Activated CD4-positive, CD25-positive, alpha-beta regulatory T cell (primary cell): ENCODE measurements at regions not wholly inside any gene's neighbourhood (a gene's known extent, or its start where the extent isn't known, plus 50 kb on each side); places are given as distances from the start of the nearest gene placed in this dataset.

Source experiments
- DNase-seq, 4 experiments: peaks; one replicate each; lab custom pipeline; 2025; lab: John Stamatoyannopoulos, UW

- no peak for DNase-seq
Observed at GRCh38 chr11:116182356-116182966, 590.3 kb downstream of the BUD13 start.

GRCh38 chr11:116180806-116181600, 591.8 kb downstream of the BUD13 start:
- no peak for DNase-seq

DNA sequence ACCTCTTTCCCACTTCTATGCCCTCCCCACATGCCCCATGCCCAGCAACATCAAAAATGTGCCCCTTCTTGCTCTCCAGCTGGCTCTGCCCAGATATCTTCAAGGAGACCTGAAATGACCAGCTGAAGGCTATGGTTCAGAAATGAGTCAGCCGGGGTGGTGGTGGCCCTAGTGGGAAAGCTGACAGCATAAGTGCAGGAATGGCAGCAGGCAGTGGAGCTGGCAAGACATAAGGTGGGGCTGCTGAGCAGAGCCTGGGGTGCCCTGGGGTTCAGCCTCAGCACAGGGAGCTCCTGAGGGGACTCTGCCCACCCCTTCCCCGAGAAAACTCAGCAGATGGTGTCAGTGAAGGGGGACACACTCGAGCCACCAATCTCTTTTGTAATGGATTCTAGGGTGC, 593.4 kb downstream of the BUD13 start:
- DNase-seq: no peak

- no peak for DNase-seq
Observed at GRCh38 chr11:116177521-116178210, 595.1 kb downstream of the BUD13 start.

DNA sequence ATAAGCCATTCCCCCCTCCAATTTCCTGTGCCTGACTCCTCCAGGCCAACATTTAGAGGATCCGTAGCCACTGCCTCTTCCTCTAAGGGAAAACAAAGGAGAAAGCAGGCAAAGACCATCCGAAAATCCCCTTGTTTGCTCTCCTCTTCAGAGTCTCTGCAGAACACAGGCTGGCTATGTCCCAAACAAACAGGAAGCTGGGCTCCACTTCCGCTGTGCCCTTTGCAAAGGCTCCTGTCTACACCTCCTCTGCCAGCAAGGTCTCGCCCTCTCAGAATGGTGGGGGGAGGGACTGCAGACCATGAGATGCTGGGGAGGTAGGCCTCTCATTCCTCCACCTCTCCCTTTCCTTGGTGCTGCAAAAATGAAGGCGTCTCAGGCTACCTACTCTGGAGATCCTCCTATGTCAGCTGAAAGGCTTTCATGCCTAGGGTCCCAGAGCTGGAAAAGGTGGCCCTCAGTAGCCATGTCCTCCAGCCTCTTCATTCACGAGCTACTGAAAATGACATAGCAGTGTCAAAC, 596.2 kb downstream of the BUD13 start:
- DNase-seq: no peak

DNA sequence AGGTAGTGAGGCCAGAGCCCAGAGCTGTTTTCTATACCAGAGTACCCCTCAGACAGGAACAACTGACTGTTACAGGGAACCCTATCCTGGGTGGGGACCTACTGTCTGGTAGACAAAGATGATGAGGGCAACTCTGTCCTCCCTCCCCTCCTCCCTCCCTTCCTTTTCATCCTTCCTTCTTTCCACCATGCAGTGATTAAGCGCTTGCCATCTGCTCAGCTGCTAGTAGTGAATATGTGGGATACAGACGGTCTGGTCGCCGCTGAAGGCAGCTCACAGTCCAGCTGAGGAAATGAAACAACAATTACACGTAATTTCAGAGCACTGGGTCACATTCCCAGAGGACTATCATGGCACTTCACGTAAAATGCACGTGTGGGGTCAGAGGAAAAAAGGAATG, 597.1 kb downstream of the BUD13 start:
- DNase-seq: no peak

DNA sequence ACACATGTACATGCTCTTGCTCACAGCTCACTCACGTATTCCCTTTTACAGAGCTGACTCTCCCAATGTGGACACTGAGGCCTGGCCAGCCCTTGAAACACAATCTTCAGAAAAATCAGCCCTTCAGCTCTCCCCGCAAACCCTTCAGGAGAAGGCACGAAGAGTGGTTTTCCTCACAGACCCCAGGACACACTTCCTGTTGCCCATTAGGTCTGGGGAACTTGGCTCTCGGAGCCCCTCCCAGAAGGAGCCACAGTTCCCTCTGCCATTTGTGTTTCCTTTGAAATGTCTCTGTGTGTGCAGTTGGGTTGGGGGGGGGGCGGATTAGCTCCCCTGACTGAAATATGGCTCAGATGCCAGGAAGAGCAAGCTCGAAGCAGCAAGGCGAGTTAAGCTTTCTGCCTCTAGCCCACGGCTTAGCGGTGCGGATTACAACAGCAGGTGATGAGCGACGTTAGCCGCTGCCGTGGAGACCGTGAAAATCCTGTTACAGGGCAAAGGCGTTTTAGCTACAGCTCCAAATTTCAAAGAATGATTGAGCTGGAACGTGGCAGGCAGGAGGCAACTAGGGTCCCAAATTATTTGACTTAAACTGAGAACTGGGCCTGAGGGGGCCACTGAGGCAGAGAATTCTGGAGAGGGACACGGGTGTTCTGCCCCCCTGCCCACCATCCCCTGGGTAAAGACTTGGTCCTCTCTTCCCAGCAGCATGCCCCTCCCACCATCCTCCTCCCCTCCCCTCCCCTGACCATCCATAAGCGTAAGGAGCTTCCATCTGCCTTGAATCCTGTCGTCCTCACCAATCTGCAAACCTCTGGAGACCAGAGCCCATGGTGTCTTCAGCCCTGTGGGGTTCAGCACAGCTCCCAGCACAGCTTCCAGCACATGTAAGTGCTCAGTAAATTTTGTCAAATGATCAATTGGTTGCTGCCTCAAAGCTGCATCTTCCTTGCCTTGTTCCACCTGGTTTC, 598.6 kb downstream of the BUD13 start:
- DNase-seq: no peak

GRCh38 chr11:116173506-116173905, 599.3 kb downstream of the BUD13 start:
- no peak for DNase-seq

DNA sequence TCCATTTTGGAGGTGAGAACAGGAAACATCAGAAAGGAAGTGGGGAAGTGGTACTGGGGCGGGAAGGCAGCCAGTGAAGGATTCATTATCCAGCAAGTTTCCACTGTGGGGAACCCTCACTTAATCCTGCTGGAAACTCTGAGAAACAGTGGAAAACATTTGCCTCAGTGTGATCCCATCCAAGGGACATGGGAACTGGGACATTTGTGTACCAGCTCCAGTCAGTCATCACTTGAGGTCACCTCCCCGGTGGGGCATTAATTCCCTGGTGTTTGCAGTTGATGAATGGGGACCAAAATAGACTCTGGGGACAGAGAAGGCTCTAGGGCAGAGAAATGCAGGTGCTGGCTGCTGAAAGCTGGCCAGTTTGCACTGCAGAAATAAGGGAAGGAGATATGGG, 599.9 kb downstream of the BUD13 start:
- DNase-seq: no peak

GRCh38 chr11:116172156-116172555, 600.6 kb downstream of the BUD13 start:
- no peak for DNase-seq

DNA sequence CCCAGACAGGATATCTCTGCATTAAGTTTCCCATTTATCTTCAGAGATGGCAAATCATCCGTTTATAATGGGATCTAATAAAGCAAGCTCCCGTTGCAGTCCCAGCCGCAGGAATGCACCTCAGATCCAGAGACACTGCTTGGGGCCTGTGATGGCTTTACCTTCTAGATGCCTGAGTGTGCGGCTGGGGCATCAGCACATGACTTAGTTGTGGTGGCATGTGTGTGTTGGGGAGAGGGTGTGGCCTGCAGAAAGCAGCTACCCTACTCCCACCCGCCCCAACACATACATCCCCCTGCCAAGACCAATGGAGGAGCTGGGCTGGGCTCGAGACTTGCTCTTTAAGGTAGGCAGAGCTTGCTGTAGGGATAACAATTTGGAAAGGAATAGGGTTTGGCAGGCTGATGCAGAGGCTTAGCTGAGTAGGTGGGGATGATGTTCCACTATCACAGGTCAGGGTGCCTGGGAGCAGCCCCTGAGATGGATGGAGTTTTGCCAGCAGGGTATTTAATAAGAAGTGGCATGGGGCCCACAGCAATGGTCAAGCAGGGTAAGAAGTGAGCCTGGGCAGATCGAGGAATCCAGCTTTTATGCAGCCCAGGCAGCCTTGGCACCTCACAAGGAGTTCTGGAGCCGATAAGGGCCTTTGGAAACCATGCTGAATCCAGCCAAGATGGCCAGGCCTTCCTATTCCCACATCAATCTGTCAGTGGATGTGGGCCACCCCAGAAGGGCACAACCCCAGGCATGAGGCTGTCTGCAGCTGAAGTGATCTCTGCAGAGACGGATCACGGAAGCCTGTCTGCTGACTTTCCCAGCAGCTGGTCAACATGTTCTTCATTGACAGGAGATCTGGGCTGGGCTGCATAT, 601.3 kb downstream of the BUD13 start:
- no peak for DNase-seq

GRCh38 chr11:116170526-116171120, 602.2 kb downstream of the BUD13 start:
- no peak for DNase-seq

DNA sequence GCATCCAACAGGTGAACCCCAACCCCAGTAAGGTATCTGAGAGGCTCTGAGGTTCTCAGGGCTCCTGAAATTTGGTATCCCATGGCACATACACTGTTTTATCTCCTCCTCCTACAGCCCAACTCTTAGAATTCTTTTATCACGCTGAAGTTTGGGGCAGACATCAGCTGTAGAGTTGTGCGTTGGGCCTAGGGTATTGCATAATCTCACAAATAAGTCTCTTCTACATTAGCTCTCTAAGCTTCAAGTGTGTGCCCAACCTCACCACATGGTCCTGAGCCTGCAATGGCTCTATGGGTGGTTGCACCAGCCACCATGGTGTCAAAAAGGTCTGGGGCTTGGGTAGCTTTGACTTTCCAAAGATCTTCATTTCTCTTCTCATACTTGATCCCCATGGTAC, 603.0 kb downstream of the BUD13 start:
- DNase-seq: no peak

- DNase-seq: no peak
Observed at GRCh38 chr11:116168459-116168787, 604.4 kb downstream of the BUD13 start.

- DNase-seq: no peak
Observed at GRCh38 chr11:116167706-116168458, 604.9 kb downstream of the BUD13 start.

DNA sequence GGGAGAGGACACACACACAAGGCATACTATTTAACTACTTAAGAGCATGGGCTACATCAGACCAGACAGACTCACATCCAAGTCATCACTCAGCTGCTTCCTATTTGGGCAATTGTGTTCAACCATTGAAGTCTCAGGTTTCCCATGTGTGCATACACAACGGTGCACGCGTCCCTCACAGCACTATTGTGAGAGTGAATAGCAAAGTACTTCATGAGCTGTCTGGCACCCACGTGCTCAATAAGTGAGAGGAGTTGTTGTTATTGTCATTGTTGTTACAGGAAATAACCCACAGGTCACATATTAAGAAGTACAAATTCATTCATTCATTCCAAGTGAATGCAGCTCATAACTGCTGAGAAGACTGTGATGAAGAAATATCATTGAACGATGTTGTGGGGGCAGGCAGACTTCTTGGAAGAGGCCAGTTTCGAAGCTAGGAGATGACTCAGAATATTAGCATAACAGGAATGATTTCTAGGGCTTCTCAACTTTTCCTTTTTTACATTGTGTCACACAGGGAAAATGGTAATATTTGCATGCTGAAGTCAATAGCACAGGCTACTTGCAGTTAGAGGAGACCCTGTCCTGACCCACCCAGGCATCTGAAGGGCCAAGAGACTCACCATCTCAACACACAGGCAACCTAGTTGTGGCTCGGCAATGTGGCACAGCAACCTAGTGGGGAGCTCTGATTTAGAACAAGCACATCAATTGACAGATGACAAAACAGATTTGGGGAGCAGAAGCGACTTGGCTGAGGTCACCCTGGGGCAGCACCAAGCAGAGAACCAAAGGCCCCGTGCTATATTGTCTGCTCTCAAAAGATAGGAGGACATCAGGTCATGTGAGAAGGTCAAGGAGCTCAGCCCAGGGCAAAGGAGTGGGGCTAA, 606.0 kb downstream of the BUD13 start:
- DNase-seq: no peak

GRCh38 chr11:116164843-116165242, 607.9 kb downstream of the BUD13 start:
- DNase-seq: no peak

DNA sequence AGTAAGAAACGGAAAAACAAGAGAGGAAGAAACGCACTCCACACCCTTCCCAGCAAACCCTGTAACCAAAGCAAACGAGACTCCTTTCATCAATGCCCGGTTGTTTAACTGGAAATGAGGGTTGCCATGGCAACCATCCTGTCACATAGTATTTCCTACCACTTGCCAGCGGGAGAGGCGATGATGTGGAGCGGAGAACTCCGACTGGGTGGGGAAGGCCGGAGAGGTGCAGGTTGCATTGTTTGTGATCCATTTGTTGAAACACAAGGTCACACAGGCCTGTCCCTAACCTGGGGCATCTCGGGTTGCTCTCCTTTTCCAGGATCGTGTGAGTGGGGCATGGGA, 609.9 kb downstream of the BUD13 start:
- DNase-seq: no peak
